Body of pancreas (tissue), 4 donors: ENCODE measurements at regions not wholly inside any gene's neighbourhood (a gene's known extent, or its start where the extent isn't known, plus 50 kb on each side); places are given as distances from the start of the nearest gene placed in this dataset.
"Not testable (repeated sequence)": the region's sequence is repeated elsewhere in the genome, so short reads cannot be mapped to it uniquely, and the experiment has no call there.

Experiments
- ATAC-seq: fragments of 150-250 bp; one replicate; pipeline ENCODE4 v1.9.1; 2016
- DNase-seq, 4 donors: peaks; one replicate each; pipeline ENCODE4 v3.0.0-alpha.2; 2019
- H3K27ac ChIP-seq, 4 donors: fragments of 200-600 bp; sonication (generic); 1 replicate in 3 of 4; 2 replicates in 1 of 4; pipeline versions ENCODE4 v1.5.1 to v1.6.1; 2016 to 2019; ENCODE audit warnings: mild to moderate bottlenecking in 1 of 4, mixed read lengths in 1 of 4, moderate library complexity in 1 of 4
- H3K27me3 ChIP-seq, 2 donors: fragments of 200-600 bp; sonication (generic); one replicate each; pipeline ENCODE4 v1.6.0; 2016; ENCODE audit warnings: mild to moderate bottlenecking in 1 of 2
- H3K36me3 ChIP-seq, 2 donors: fragments of 200-600 bp; sonication (generic); replicated peaks in 1 of 2; 2 replicates each; pipeline ENCODE4 v1.5.1; 2016; ENCODE audit warnings: low read depth in 2 of 2; ENCODE audit not compliant: insufficient read depth in 1 of 2
- H3K4me1 ChIP-seq: fragments of 200-600 bp; sonication (generic); one replicate; pipeline ENCODE4 v1.6.0; 2016
- H3K4me3 ChIP-seq, 2 donors: fragments of 200-600 bp; sonication (generic); 1 replicate in 1 of 2; 2 replicates in 1 of 2; pipeline ENCODE4 v1.5.1; 2016 to 2019
- H3K9me3 ChIP-seq, 3 donors: fragments of 200-600 bp; sonication (generic); 1 replicate in 2 of 3; 2 replicates in 1 of 3; pipeline ENCODE4 v1.5.1; 2016
- POLR2A ChIP-seq, 3 donors: fragments of 450-650 bp; IDR thresholded peaks; one replicate each; pipeline ENCODE4 v1.6.1; 2016; ENCODE audit warnings: antibody characterized with exemption in 3 of 3, mild to moderate bottlenecking in 2 of 3
- WGBS, 2 donors: methylation state at CpG; one replicate each; pipeline ENCODE4 v1.1.5; 2017; 5-methylcytosine and 5-hydroxymethylcytosine counted together
- intact Hi-C: fragments of 100-400 bp; cut with DNase I; formaldehyde crosslinking; loops from one replicate; pipeline ENCODE4 v1.15.1; 2023
- TF ChIP-seq, protein P1 (sequence below), 7 experiments: fragments of 450-650 bp in 4 of 7; fragments of 200-600 bp in 3 of 7; sonication (generic) in 3 of 7; IDR thresholded peaks; one replicate each; pipeline ENCODE4 v1.5.1; 2016 to 2019; ENCODE audit warnings: antibody characterized with exemption in 7 of 7

DNA sequence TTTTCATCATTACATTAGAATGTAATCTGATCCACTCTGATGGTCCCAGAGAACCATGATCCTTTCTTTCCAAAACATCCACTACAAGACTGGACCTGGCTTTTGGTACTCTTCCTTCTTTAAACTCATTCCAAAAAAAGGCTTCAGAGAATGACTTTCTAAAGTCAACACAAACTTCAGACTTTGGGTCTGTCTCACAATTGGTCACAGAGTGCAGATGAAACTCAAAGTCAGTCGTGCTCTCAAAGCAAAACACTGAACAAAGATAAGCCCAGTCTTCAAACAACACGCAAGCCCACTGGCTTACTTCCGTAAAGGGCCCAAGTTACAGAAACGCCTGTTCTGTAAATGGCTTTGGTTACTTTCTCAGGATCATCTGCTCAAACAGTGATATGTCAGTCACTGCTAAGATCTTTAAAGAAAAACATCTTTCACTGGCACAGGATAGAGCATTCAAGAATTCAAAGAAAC, 250.9 kb upstream of the MKLN1 start:
- Histone ChIP-seq H3K4me1 (peaks cover 32% of the 10 kb centered on the region), H3K4me3 (no peak overlapping the region), H3K27me3 (no peaks in the 10 kb centered on the region), H3K36me3 (no peaks in the 10 kb centered on the region), H3K9me3 (no peaks in the 10 kb centered on the region), H3K27ac (peak overlapping the region in 3 of 4 donors; percentile 6 to 34 (median 29))
- DNase-seq (no peak), ATAC-seq (no peak)
- intact Hi-C loops = no loop called here
- 34 to 59% methylated on average over 4 of the region's 4 CpGs for WGBS, 2 donors
- TF ChIP-seq POLR2A (IDR thresholded peaks at IDR 0.05) = no peak
- TF ChIP-seq, protein P1, sequence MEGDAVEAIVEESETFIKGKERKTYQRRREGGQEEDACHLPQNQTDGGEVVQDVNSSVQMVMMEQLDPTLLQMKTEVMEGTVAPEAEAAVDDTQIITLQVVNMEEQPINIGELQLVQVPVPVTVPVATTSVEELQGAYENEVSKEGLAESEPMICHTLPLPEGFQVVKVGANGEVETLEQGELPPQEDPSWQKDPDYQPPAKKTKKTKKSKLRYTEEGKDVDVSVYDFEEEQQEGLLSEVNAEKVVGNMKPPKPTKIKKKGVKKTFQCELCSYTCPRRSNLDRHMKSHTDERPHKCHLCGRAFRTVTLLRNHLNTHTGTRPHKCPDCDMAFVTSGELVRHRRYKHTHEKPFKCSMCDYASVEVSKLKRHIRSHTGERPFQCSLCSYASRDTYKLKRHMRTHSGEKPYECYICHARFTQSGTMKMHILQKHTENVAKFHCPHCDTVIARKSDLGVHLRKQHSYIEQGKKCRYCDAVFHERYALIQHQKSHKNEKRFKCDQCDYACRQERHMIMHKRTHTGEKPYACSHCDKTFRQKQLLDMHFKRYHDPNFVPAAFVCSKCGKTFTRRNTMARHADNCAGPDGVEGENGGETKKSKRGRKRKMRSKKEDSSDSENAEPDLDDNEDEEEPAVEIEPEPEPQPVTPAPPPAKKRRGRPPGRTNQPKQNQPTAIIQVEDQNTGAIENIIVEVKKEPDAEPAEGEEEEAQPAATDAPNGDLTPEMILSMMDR (IDR thresholded peaks at IDR 0.05) = no peak

DNA sequence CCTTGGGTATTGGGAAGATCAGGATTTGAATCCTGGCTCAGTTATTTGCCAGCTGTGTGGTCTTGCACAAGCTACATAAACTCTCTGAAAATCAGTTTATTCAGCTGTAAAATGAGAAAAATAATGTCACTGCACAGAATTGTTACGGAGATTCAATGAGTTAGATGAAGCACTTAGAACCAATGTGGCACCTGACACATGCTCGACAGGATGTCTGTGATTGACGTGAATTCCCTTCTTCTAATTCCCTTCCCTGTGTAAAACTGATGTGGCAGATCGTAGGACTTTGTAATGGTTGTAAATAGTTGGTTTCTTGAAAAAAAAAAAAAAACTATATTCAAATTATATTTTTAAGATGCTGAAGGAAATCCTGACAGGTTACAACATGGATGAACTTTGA, 249.9 kb upstream of the MKLN1 start:
- 67 to 72% methylated on average over 4 of the region's 4 CpGs for WGBS, 2 donors
- H3K27me3 ChIP-seq = no peaks in the 10 kb centered on the region
- H3K4me3 ChIP-seq = no peak overlapping the region
- H3K4me1 ChIP-seq = peaks cover 22% of the 10 kb centered on the region
- no peak for TF ChIP-seq POLR2A (IDR thresholded peaks at IDR 0.05)
- TF ChIP-seq, protein P1 (IDR thresholded peaks at IDR 0.05) = no peak
- ATAC-seq (no peak), DNase-seq (no peak)
- no peak overlapping the region for H3K27ac ChIP-seq
- intact Hi-C loops = no loop called here
- H3K9me3 ChIP-seq = no peaks in the 10 kb centered on the region
- H3K36me3 ChIP-seq = no peaks in the 10 kb centered on the region

DNA sequence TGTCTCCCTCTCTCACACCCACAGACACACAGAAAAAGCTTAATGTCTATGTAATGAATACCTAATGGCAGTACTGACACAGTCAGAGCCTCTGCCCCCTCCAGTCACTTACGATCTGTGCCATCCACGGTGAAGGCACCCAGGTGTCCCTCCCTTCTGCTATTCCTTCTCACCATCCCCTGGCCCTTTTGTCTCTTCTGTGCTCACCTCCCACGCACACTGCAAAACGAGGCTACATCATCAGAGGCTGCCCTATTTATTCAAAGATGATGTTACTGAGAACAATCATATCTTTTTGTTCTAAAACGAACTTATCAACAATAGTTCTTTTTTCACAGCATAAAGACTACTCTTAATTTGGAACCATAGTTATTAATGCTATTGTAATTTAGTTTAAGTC, 246.9 kb upstream of the MKLN1 start:
- no peak for ATAC-seq
- peaks cover 32% of the 10 kb centered on the region for H3K4me1 ChIP-seq

DNA sequence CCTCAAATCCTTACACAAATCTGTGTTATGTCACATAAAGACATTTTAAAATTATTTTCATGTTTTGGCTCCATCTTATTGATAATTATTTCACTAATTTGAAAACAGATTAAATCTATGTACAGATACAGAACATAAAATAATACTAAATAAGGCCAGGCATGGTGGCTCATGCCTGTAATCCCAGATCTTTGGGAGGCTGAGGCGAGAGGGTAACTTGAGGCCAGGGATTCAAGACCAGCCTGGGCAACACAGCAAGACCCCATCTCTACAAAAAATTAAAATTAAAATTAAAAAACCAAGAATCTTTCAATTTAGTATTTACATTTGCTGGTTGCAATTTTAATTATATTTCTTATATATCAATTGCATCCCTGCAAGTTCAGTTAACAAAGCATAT, 246.4 kb upstream of the MKLN1 start:
- no peak overlapping the region for H3K27ac ChIP-seq
- peaks cover 33% of the 10 kb centered on the region for H3K4me1 ChIP-seq
- DNase-seq (no peak), ATAC-seq (no peak)
- 96 to 97% methylated on average over 1 of the region's 1 CpG for WGBS, 2 donors
- TF ChIP-seq, protein P1 (IDR thresholded peaks at IDR 0.05) = no peak
- no peak for TF ChIP-seq POLR2A (IDR thresholded peaks at IDR 0.05)
- no peaks in the 10 kb centered on the region for H3K9me3 ChIP-seq
- intact Hi-C loops = no loop called here
- H3K4me3 ChIP-seq = no peak overlapping the region
- no peaks in the 10 kb centered on the region for H3K36me3 ChIP-seq
- no peaks in the 10 kb centered on the region for H3K27me3 ChIP-seq

More for the DNA sequence above, 246.9 kb upstream of the MKLN1 start:
- Histone ChIP-seq H3K9me3 (no peaks in the 10 kb centered on the region), H3K27me3 (no peaks in the 10 kb centered on the region), H3K4me3 (no peak overlapping the region), H3K36me3 (no peaks in the 10 kb centered on the region), H3K27ac (no peak overlapping the region)
- no peak for DNase-seq
- intact Hi-C loops = no loop called here
- WGBS, 2 donors = 76 to 80% methylated on average over 5 of the region's 5 CpGs
- TF ChIP-seq, protein P1 (IDR thresholded peaks at IDR 0.05) = no peak
- TF ChIP-seq POLR2A (IDR thresholded peaks at IDR 0.05) = no peak

DNA sequence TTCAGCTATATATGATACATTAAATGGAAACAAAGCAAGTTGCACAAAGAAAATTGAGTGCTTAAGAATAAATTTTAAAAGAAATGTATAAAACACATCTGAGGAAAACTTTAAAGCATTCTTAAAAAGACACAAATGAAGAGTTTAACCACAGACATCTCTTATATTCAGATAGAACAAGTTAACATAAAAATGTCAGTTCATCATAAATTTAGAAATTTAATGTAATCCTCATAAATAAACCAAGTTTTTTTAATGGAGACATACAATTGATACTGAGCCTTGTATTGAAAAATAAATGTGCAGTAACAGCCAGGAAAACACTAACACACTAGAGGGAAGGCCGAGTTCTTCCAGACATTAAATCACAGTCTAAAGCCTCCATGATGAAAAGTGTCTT, 243.9 kb upstream of the MKLN1 start:
- Histone ChIP-seq H3K27ac (no peak overlapping the region), H3K36me3 (no peaks in the 10 kb centered on the region), H3K27me3 (no peaks in the 10 kb centered on the region), H3K9me3 (no peaks in the 10 kb centered on the region), H3K4me1 (peaks cover 38% of the 10 kb centered on the region), H3K4me3 (no peak overlapping the region)
- ATAC-seq (no peak), DNase-seq (no peak)
- intact Hi-C loops = no loop called here
- no peak for TF ChIP-seq POLR2A (IDR thresholded peaks at IDR 0.05)
- TF ChIP-seq, protein P1 (IDR thresholded peaks at IDR 0.05) = no peak
- 96 to 97% methylated on average over 1 of the region's 1 CpG for WGBS, 2 donors

DNA sequence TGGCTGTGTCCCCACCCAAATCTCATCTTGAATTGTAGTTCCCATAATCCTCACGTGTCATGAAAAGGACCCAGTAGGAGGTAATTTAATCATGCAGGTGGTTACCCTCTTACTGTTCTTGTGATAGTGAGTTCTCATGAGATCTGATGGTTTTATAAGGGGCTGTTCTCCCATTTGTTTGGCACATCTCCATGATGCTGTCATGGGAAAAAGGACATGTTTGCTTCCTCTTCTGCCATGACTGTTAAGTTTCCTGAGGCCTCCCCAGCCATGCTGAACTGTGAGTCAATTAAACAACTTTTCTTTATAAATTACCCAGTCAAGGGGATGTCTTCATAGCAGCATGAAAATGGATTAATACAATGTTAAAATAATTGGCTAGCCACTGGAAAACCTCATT, 243.3 kb upstream of the MKLN1 start:
- 73 to 86% methylated on average over 1 of the region's 1 CpG for WGBS, 2 donors
- DNase-seq, H3K36me3 ChIP-seq, H3K4me3 ChIP-seq, H3K27ac ChIP-seq, H3K9me3 ChIP-seq, ATAC-seq, intact Hi-C loops, H3K27me3 ChIP-seq: not testable (repeated sequence)
- peaks cover 43% of the 10 kb centered on the region for H3K4me1 ChIP-seq
